Omental fat pad (tissue), 3 donors: ENCODE measurements at regions not wholly inside any gene's neighbourhood (a gene's known extent, or its start where the extent isn't known, plus 50 kb on each side); places are given as distances from the start of the nearest gene placed in this dataset.

ENCODE experiments used
- ATAC-seq: fragments of 150-250 bp; one replicate; pipeline ENCODE4 v1.9.1; 2016; ENCODE audit warnings: mild to moderate bottlenecking, moderate library complexity; ENCODE audit not compliant: low FRiP score
- DNase-seq: peaks from one replicate; pipeline ENCODE4 v3.0.0-alpha.2; 2019; ENCODE audit warnings: low spot score
- CTCF ChIP-seq, 3 donors: fragments of 450-650 bp; IDR thresholded peaks; one replicate each; pipeline ENCODE4 v1.5.1; 2016 to 2017; ENCODE audit warnings: antibody characterized with exemption in 3 of 3, mild to moderate bottlenecking in 3 of 3, moderate library complexity in 2 of 3

DNA sequence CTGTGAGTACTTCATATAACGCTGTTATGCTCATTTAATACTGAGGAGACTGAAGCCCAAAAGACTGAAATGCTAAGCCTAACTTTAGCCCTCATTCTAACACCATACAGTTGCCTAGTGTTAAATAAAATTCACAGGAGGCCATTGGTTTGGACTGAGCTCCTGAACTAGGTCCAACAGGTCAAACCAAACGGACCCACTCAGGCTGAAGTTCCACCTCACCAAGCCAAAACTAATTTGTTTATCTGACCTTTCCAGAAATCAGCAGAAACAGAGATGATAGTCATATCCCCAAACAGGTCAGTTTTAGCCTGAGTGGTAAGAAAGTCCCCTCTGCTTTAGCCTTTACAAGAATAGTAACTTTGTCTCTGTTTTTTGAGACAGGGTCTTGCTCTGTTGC lies 311.3 kb upstream of the ZP4 start:
- ATAC-seq, result no peak
- TF ChIP-seq CTCF (IDR thresholded peaks at IDR 0.05), result no peak
- DNase-seq, result no peak

DNA sequence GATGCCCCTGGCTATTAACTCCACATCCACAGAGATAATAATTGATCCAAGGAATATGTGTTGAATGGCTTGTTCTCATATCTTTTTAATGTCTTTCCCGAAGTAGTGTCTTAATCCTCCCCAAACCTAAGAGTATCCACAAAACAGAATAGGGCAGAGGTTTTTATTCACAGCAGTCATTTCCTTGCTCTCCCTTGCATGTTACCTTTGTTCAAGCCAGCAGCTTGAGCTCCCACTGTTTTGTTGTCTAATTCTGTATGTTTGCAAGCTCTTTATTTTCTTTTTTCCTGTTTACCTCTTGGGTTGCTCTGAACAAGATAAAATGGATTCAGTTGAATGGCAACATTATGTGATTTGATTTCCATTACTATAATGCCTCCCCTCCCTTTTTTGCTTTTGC lies 308.6 kb upstream of the ZP4 start:
- no peak for ATAC-seq

GRCh38 chr1:238196516-238196915 lies 305.8 kb upstream of the ZP4 start:
- no peak for DNase-seq
- no peak for ATAC-seq
- no peak for TF ChIP-seq CTCF (IDR thresholded peaks at IDR 0.05)

More for the DNA sequence above, 308.6 kb upstream of the ZP4 start:
- TF ChIP-seq CTCF (IDR thresholded peaks at IDR 0.05), result no peak
- no peak for DNase-seq

DNA sequence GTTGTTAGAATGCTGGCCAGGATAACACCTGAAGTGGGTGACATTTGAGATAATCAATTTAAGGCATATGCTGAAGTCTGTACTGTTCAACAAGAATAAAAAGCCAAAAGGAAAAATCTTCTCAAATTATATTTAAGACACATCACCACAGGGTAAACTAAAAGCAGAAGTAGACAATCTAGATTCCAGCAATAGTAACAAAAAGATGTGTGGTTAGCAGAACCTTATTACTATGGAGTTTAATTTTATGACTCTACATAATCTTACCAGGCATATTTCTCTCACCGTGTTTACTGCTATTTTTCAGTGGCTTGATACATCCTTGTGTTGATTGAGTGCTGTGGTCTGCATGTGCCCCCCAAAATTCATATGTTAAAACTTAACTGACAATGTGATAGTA lies 300.4 kb upstream of the ZP4 start:
- ATAC-seq, result no peak

GRCh38 chr1:238187575-238187949 lies 296.8 kb upstream of the ZP4 start:
- ATAC-seq (no peak), DNase-seq (no peak)
- no peak for TF ChIP-seq CTCF (IDR thresholded peaks at IDR 0.05)

More for the DNA sequence above, 300.4 kb upstream of the ZP4 start:
- DNase-seq, result no peak
- no peak for TF ChIP-seq CTCF (IDR thresholded peaks at IDR 0.05)

- no peak for TF ChIP-seq CTCF (IDR thresholded peaks at IDR 0.05)
These were observed 296.3 kb upstream of the ZP4 start for GRCh38 chr1:238186887-238187574.

DNA sequence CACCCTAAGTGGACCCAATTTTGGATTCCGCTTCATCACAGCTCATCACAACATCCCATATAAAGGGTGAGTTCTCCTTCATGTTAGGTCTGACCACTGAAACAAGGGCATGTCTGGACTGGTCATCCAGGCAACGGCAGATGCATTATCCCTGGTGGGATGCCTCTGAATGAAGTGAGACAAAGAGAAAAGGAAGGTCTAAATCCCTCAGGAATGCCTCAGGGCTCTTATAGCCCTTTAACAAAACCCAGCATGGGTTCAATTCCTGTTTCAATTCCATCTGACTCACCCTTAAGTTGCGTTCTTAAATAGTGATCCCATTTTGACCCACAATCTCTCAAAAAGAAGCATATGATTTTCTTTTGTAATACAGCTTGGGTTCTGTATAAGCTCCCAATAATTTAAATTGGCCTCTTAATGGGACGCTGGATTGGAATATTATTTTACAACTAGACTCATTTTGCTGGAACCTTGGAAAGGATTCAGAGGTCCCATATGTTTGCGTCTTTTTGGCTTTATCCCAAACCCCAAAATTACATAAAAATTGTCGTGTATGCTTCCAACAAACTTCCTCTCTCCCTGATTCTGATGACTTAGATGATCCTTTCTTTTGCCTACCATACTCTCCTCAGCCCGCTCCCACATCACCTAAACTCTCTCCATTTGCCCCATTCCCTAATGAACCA lies 287.4 kb upstream of the ZP4 start:
- ATAC-seq, result no peak
- no peak for TF ChIP-seq CTCF (IDR thresholded peaks at IDR 0.05)
- DNase-seq, result no peak

More at GRCh38 chr1:238186887-238187574, 296.3 kb upstream of the ZP4 start:
- DNase-seq (no peak), ATAC-seq (no peak)
